ENCODE measurements at regions not wholly inside any gene's neighbourhood (a gene's known extent, or its start where the extent isn't known, plus 50 kb on each side); places are given as distances from the start of the nearest gene placed in this dataset.
A peak's percentile ranks its signal among the peaks of the same experiment; 100 is the strongest.
"Not testable (repeated sequence)": the region's sequence is repeated elsewhere in the genome, so short reads cannot be mapped to it uniquely, and the experiment has no call there.

- intact Hi-C loops (cut with DNase I): no loop called here
- no peak for DNase-seq
Observed at GRCh38 chr11:25593221-25593620, 738.7 kb upstream of the ANO3 start.

GRCh38 chr11:25596701-25597100 is 735.2 kb upstream of the ANO3 start:
- intact Hi-C loops (cut with DNase I): no loop called here
- DNase-seq: no peak

- no peak for DNase-seq
- intact Hi-C loops (cut with DNase I): no loop called here
Observed at GRCh38 chr11:25597696-25598095, 734.2 kb upstream of the ANO3 start.

GRCh38 chr11:25602149-25602548 is 729.8 kb upstream of the ANO3 start:
- intact Hi-C loops (cut with DNase I): no loop called here
- no peak for DNase-seq

- intact Hi-C loops (cut with DNase I): no loop called here
- DNase-seq: no peak
Observed at GRCh38 chr11:25602959-25603358, 729.0 kb upstream of the ANO3 start.

GRCh38 chr11:25612806-25613205 is 719.1 kb upstream of the ANO3 start:
- intact Hi-C loops (cut with DNase I): no loop called here

GRCh38 chr11:25613451-25613850 is 718.5 kb upstream of the ANO3 start:
- intact Hi-C loops (cut with DNase I): no loop called here
- DNase-seq: no peak

More at GRCh38 chr11:25612806-25613205, 719.1 kb upstream of the ANO3 start:
- DNase-seq: no peak

GRCh38 chr11:25613865-25614264 is 718.1 kb upstream of the ANO3 start:
- no peak for DNase-seq
- intact Hi-C loops (cut with DNase I): no loop called here

- DNase-seq: no peak
- intact Hi-C loops (cut with DNase I): no loop called here
Observed at GRCh38 chr11:25615069-25615468, 716.9 kb upstream of the ANO3 start.

- DNase-seq: peak in 11 of 42 donors; percentile 1 to 64 (median 11)
- intact Hi-C loops (cut with DNase I): no loop called here
Observed at GRCh38 chr11:25615841-25616240, 716.1 kb upstream of the ANO3 start.

- intact Hi-C loops (cut with DNase I): no loop called here
Observed at GRCh38 chr11:25625094-25625493, 706.8 kb upstream of the ANO3 start.

GRCh38 chr11:25628030-25628429 is 703.9 kb upstream of the ANO3 start:
- DNase-seq: no peak
- intact Hi-C loops (cut with DNase I): no loop called here

More at GRCh38 chr11:25625094-25625493, 706.8 kb upstream of the ANO3 start:
- no peak for DNase-seq

GRCh38 chr11:25633230-25633629 is 698.7 kb upstream of the ANO3 start:
- intact Hi-C loops (cut with DNase I): no loop called here
- DNase-seq: no peak

GRCh38 chr11:25649220-25649619 is 682.7 kb upstream of the ANO3 start:
- DNase-seq; intact Hi-C loops (cut with DNase I): not testable (repeated sequence)

GRCh38 chr11:25650319-25650718 is 681.6 kb upstream of the ANO3 start:
- DNase-seq: no peak
- intact Hi-C loops (cut with DNase I): no loop called here

GRCh38 chr11:25655636-25656035 is 676.3 kb upstream of the ANO3 start:
- intact Hi-C loops (cut with DNase I): no loop called here
- no peak for DNase-seq

GRCh38 chr11:25658916-25659315 is 673.0 kb upstream of the ANO3 start:
- DNase-seq: no peak
- intact Hi-C loops (cut with DNase I): no loop called here

- DNase-seq: no peak
- intact Hi-C loops (cut with DNase I): no loop called here
Observed at GRCh38 chr11:25659706-25660105, 672.2 kb upstream of the ANO3 start.

- no peak for DNase-seq
- intact Hi-C loops (cut with DNase I): no loop called here
Observed at GRCh38 chr11:25667871-25668270, 664.1 kb upstream of the ANO3 start.

- no peak for DNase-seq
- intact Hi-C loops (cut with DNase I): no loop called here
Observed at GRCh38 chr11:25691959-25692358, 640.0 kb upstream of the ANO3 start.

GRCh38 chr11:25702417-25702816 is 629.5 kb upstream of the ANO3 start:
- intact Hi-C loops (cut with DNase I): no loop called here
- DNase-seq: no peak

- intact Hi-C loops (cut with DNase I): no loop called here
- no peak for DNase-seq
Observed at GRCh38 chr11:25710975-25711374, 621.0 kb upstream of the ANO3 start.
